Suppressor macrophage treated with lipopolysaccharide for 1 hour (primary cell): ENCODE measurements at regions not wholly inside any gene's neighbourhood (a gene's known extent, or its start where the extent isn't known, plus 50 kb on each side); places are given as distances from the start of the nearest gene placed in this dataset.
"Not testable (repeated sequence)": the region's sequence is repeated elsewhere in the genome, so short reads cannot be mapped to it uniquely, and the experiment has no call there.

ENCODE experiments used
- DNase-seq, 3 donors: peaks; one replicate each; pipeline ENCODE4 v3.0.0-alpha.2; 2020 to 2022

DNA sequence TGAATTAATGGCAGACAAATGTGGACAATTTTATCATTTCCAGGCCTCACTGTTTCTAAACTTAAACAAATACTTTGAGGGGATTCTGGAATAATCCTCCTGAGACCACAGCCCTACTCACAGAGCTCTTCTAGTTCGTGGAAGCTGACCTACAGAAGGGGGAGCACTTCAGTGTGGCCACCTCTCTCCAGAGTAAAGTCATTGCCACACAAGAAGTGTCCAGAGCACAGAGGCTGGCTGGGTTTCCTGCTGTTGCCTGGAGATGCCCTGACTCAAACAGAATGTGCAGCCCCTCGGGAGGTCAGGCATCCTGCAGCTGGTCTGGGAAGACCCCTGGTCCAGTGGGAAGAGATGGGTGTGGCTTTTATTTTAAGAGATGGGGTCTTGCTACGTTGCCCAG lies 110.9 kb downstream of the QRSL1 start:
- no peak for DNase-seq

DNA sequence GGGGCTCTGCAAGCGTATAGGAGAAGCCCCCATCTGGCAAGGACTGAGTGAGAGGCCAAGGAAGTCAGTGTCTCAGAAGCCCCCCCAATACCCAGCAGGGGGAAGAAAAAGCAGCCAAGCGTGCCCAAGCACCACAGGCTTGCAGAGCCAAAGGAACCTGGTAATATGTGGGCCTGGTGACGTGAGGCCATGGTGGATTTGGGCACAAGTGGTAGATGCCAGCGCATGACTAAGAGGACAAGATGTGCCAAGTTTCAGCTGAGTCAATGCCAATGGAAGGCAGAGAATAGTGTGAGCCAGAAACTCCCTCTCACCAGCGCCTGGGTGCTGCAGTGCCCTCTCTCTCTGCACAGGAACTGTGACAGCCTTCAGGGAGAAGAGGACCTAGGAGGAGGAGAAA lies 110.0 kb downstream of the QRSL1 start:
- DNase-seq: no peak

DNA sequence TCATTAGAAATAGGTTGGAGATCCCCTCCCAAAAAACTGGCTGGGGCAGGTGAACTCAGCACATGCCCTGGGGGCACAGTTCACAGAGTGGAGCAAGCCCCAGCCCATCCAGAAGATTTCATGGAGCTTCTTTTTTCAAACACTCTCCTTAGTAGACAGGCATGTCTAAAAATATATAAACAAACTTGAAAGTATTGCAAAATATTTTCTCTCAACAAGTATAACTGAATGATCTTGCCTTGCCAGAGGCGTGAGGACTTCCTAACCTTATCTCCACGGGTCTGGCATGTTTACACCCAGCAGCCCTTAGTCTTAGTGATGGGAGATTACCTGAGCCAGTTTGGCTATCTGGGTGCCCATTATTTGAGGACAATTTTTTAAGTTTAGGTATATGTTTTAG lies 107.1 kb downstream of the QRSL1 start:
- no peak for DNase-seq

DNA sequence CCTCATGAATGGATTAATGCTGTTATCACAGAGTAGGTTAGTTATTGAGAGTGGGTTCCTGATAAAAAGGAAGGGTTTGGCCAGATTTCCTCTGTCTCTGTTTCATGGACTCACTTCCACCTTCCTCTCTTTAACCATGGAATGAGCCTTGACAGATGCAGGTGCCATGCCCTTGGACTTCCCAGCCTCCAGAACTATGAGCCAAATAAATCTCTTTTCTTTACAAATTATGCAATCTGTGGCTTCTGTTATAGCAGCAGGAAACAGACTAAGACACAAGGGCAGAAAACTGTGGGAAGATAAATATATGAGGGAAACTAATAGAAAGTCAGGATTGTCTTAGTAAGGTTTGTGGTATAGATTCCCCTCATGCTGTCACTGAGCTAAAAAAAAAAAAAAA lies 106.5 kb downstream of the QRSL1 start:
- no peak for DNase-seq

DNA sequence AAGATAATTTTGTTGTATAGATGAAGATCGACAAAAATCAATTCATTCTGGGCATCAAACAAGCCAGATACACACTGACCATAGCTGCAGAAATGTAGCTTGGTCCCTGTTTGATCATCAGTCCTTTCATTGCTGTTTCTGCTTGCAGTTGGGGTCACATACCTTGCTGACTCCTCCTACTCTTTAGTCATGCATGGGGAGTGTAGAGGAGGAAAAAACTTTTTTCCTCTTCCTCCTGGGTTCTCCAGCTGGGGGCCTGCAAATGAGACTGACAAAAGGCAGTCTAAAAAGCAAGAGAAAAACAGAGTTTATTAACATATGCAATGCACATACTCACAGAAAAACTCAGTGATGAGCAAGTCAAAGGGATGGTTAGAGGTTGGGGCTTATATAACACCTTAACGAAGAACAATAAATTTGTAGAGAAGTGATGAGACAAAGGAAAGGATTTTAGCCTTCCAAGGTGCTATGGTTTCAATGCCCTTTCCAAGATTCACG lies 105.8 kb downstream of the QRSL1 start:
- DNase-seq: no peak

DNA sequence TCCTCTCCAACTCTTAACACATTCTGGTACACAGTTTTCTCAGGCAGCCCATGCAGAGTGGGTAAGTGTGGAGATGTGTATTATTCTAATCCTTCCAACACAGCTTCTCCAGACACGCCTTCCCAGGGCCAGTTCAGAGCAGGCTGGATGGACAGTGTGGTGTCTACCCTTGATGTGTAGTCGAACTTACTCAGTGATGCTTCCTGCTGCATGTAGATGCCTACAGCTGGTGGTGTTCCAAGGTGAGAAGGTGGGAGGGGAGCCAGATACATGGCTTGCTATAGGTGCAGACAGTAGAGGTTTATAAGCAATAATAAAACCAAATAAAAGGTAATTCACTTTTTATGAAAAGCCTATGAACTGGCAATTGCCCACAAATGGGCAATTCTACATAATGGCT lies 104.0 kb downstream of the QRSL1 start:
- no peak for DNase-seq

DNA sequence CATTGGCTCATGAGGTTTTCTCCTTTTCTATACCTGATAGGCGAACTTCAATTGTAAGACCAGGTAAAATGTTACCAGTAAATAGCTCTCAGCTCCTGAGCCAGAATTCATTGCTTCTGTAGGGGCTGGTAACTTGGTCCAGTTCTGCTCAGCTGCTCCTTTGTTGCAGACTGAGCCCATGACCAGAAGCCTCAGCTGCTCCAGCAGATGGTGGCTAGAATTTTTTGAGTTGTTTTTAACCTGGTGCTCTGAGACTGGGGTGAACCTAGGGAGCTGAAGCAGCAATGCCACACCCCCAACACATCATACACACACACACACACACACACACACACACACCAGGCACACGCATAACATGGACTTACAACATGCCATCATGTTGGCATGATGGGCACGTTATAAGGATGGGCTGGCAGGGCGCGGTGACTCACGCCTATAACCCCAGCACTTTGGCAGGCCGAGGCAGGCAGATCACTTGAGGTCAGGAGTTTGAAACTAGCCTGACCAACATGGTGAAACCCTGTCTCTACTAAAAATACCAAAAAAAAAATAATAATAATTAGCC lies 103.1 kb downstream of the QRSL1 start:
- no peak for DNase-seq

DNA sequence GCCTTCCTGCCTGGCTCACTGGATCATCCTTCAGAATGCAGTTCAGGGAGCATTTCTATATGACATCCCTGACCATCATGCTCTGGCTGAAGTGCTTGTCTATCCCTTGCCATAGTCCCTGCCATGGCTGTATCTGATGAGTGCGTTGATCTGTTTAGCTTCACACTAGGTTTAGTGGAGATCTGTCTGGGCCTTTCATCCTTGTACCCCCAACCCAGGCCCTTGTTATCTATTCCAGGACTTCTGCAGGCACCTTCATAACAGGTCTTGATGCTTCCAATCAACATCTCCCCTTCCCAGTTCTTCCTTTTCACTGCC lies 102.4 kb downstream of the QRSL1 start:
- no peak for DNase-seq

DNA sequence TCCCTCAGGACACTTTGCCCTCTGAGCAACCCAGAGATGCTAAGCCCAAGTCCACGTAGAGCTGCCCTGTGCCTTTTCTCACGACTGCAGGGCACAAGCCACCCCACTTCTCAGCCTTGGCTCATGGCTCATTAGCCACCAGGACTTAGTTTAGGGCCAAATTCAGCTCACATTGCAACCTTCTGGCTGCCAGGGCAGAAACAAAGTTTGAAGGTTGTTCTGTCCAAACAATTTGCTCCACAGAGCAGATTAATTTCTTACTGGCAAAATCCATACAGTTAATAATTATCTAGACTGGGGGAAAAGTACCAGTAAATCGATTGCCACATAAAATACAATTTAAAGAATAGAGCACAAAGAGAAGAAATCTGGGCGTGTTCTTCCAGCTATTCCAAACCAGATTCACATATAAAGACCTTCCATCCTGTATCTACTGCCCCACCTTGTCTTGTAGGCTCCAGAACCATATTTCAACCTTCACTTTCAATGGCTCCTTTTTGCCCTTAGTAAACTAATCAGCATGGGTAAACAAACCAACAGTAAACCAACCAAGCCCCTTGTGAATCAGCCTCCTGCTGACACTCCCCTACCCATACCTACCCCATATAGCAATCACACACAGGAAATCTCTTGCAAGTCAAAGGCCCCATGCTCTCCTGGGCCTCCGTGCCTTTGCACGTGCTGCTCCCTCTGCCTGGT lies 101.9 kb downstream of the QRSL1 start:
- no peak for DNase-seq

DNA sequence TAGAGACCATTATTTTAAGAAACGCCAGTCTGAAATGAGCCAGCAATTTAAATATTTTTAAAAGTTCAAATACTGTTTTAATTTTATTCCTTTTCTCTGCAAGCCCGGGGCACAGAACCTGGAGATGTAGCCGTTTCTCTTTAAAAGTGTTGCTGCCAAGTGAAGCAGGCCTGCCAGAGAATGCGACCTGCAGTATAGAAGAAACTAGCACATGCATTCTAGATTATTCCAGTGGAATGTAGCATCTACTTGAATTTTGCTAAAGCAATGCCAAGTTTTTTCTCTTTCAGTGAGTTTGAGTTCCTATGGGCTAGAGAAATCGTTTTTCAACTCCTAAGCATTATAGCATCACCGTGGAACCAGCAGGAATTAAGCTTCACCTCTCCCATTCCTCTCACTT lies 101.3 kb downstream of the QRSL1 start:
- no peak for DNase-seq

DNA sequence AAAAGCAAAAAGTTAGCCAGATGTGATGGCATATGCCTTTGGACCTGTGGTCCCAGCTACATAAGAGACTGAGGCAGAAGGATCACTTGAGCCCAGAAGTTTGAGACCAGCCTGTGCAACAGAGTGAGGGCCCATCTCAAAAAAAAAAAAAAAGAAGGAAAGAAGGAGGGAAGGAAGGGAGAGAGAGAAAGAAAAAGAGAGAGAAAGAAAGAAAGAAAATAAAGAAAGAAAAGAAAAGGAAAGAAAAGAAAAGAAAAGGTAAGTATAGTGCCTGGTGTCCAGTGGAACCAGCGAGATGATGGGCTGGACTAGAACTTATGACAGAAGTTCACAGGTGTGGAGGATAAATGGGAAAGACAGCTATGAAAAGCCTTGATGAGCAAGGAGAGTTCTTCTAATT lies 100.9 kb downstream of the QRSL1 start:
- no peak for DNase-seq

DNA sequence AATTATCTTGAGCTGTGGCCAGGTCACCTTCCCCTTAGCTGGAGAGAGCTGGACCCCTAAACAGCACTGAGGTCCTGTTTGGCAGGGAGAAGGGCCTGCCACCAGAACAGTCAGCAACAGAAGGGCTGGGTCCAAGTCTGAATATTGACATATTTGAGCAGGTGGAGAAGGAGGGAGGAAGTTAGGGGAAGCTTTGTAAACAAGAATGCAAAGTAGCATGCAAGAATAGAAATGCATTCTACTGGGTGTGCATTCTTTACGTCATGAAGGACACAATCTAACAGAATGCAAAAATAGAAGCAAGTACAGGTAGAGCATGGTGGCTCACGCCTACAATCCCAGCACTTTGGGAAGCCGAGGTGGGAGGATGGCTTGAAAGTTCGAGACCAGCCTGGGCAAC lies 100.5 kb downstream of the QRSL1 start:
- DNase-seq: no peak

DNA sequence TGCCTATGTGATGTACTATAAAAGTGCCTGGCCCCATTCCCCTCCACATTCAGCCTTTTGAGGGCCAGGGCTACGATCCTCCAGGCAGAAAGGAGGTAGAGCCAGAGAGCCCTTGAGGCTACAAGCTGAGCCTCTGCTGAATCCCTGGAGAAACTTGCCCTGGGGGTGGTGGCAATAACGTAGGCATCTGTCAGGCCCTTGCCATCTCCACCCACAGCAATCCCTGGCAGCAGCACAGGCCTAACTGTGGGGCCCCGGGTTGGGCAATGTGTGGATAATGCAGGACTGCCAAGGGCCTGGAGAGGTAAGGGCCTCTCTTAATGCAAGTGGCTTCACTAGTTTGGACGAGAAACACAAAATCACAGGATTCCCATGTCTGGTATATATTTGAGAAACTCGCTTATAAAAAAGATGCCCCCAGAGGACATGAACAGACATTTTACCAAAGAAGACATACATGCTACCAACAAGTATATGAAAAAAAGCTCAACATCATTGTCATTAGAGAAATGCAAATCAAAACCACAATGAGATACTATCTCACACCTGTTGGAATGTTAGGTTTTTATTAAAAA lies 99.0 kb downstream of the QRSL1 start:
- DNase-seq: no peak

DNA sequence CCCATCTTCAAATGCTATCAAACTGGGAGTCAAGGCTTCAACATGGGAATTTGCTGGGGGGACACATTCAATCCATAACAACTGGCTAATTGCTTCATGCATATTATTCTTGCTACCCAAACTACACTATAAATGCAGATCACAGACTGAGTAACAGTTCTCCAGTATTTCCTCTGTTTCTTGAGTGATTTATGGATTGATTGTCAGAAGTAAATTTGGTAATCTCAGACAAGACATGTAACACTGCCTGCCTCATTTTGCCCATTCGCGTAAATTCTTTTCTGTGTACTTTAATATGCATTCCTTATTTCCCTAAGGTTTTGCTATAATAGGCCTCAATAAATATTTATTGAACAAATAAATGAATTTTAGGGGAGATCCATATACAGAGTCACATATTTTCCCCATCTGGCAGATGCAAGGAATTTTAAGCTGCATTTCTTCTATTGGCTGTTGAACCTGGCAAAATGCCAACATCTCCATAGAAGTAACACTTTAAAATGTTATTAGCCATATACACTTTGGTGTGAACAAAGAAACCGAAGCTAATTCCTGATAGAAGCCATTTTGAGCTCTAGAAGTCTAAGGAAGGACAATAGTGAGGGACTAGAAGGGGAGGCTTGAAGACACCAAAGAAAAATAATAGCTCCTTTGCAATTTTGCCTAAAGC lies 98.2 kb downstream of the QRSL1 start:
- DNase-seq: no peak

DNA sequence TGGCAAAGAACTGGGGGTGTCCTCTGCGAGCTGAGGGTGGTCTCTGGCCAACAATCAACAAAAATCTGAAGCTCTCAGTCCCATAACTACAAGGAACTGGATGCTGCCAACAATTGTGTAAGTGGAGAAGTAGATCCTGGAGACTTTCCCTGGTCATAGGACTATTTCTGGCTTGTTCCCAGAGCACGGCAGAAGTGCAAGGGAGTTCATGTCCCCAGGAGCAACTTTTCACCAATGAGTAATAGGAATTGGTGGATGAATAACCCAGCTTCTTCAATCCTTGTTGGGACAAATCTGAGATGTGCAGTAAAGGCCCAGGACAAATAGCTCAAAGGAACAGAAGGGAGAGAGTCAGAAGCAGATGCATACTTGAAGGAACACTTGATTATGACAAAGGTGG lies 95.5 kb downstream of the QRSL1 start:
- no peak for DNase-seq

DNA sequence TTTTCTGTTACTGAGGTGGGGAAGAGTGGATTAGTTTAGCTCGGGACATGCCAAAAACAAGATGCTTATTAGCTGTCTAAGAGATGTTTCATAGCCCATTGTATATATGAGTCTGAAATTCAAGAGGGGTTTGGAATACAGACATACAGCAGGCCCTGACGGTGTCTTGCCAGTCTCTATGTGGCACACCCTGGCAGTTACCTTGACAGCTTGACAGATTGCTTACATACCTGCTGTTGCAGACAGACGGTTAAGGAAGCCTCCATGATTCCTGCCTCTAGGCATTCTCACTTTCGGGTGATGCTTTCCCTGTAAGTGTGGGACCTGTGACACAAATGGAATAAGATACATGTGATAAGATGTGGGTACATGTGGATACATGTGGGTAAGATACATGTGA lies 95.0 kb downstream of the QRSL1 start:
- DNase-seq: no peak

DNA sequence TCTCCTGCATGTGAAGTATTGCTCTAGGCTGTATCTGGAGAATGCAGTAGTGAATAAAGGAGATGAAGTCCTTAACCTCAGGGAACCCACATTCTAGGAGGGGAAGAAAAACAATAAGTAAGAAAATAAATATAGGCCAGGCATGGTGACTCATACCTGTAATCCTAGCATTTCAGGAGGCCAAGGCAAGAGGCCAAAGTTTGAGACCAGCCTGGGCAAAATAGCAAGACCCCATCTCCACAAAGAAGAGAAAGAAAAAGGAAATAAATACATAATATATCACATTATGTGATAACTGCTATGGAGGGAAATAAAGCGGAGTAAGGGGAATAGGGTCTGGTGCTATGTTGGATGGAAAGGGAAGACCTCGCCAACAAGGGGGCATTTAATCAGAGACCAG lies 94.0 kb downstream of the QRSL1 start:
- DNase-seq: not testable (repeated sequence)

DNA sequence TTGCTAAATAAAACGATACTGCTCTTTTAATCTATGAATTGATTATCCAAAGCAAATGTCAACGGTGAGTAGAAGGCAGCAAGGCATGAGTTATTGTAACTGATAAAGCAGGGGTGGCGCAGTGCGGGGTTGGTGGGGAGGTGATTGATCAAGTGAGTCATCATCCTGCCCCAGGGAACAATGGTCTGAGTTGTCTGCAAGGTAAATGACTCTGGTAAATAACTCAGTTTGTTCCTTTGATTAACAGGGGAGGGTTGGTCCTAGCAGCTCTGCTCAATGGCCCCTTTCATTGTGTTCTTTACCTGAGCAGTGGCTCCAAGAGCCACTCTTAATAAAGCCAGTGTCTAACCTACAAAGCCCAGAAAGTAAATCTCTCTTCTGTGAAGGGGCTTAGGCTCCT lies 91.8 kb downstream of the QRSL1 start:
- DNase-seq: not testable (repeated sequence)
